OCI-LY1 (cell line): ENCODE measurements at regions not wholly inside any gene's neighbourhood (a gene's known extent, or its start where the extent isn't known, plus 50 kb on each side); places are given as distances from the start of the nearest gene placed in this dataset.

ENCODE experiments used
- EZH2 ChIP-seq: fragments of 200-600 bp; sonication (generic), shearing (Covaris generic); IDR thresholded peaks from 2 replicates; pipeline ENCODE4 v1.8.0; 2017; ENCODE audit warnings: borderline replicate concordance, mixed run types, mild to moderate bottlenecking, antibody characterized with exemption, low read length, moderate library complexity, mixed read lengths
- TF ChIP-seq, protein P1 (sequence below): fragments of 200-600 bp; sonication (generic), shearing (Covaris generic); IDR thresholded peaks from 2 replicates; pipeline ENCODE4 v1.5.1; 2017; ENCODE audit warnings: mild to moderate bottlenecking, antibody characterized with exemption, low read length, moderate library complexity, mixed read lengths

DNA sequence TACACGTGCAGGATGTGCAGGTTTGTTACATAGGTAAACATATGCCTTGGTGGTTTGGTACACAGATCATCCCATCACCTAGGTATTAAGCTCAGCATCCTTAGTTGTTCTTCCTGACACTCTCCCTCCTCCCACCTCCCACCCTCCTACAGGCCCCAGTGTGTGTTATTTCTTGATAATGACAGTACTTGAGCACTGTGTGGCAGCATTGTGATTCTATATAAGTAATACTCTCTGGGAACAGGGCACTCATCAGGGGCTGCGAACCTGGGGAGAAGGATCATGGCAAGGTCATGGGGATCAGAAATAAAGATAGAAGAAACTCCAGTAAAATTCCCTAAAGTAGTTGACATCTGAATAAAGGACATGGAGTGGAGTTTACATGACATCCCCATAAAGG, 1256.2 kb upstream of the CRIM1 start:
- TF ChIP-seq EZH2, result no peak
- TF ChIP-seq, protein P1, sequence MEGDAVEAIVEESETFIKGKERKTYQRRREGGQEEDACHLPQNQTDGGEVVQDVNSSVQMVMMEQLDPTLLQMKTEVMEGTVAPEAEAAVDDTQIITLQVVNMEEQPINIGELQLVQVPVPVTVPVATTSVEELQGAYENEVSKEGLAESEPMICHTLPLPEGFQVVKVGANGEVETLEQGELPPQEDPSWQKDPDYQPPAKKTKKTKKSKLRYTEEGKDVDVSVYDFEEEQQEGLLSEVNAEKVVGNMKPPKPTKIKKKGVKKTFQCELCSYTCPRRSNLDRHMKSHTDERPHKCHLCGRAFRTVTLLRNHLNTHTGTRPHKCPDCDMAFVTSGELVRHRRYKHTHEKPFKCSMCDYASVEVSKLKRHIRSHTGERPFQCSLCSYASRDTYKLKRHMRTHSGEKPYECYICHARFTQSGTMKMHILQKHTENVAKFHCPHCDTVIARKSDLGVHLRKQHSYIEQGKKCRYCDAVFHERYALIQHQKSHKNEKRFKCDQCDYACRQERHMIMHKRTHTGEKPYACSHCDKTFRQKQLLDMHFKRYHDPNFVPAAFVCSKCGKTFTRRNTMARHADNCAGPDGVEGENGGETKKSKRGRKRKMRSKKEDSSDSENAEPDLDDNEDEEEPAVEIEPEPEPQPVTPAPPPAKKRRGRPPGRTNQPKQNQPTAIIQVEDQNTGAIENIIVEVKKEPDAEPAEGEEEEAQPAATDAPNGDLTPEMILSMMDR, result no peak
